GM18520 (cell line): ENCODE measurements at regions not wholly inside any gene's neighbourhood (a gene's known extent, or its start where the extent isn't known, plus 50 kb on each side); places are given as distances from the start of the nearest gene placed in this dataset.

ENCODE experiments used
- ATAC-seq: cut with Tn5 transposase; IDR thresholded peaks from one replicate; pipeline ENCODE4 v1.9.1; 2021; ENCODE audit not compliant: unreplicated experiment

DNA sequence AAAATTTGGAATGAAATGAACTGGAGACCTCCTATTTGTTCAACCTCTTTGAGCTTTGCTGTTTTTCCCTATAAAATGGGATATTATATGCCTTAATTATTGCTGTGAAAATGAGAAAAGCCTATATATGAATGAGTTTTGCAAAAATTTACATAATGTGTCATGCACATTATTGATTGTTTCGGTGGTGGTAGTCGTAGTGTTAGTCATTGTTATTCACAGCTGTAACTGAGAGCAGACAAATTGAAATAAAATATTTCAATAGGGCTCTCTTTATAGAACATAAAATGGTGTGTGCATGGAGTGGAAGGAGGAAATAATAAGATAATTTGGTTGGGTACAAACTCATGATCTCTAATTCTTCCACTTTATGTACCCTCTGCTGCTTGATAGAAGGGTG is 153.7 kb upstream of the GADL1 start:
- ATAC-seq, result no peak

DNA sequence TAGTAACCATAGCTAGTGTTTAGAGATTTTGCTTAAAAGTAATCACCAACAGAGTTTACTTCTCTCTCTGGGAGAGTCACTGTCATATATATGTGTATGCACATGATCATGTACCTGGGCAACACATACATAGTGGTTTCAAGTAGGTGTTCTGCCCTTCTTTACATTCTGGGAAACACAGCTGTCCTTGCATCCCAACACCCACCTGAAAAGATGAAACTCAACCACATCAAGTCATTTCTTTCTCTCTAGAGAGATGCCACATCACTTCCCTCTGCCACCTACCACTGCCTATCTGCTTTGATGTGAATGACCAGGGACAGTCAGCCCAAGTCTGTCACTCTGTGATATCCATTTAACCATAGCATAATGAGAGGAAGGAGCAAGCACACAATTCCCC is 155.8 kb upstream of the GADL1 start:
- ATAC-seq, result no peak

DNA sequence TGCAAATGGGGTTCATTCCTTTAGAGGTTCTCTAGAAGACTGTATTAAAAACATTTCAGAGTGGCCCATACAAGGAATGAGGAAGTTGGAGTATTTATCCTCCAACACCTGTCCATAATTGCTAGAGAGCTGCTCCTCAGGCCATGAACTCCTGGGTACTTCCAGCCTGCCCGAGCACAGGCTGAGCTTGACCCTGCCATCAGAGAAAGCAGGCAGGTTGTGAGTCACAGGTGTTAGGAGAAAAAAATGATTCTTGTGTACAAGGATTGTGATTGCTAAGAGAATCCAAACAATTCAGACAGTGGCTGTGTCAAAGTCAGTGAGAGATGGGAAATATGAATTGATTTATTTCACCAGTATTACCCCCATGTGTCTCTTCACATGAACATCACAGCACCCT is 156.8 kb upstream of the GADL1 start:
- no peak for ATAC-seq

DNA sequence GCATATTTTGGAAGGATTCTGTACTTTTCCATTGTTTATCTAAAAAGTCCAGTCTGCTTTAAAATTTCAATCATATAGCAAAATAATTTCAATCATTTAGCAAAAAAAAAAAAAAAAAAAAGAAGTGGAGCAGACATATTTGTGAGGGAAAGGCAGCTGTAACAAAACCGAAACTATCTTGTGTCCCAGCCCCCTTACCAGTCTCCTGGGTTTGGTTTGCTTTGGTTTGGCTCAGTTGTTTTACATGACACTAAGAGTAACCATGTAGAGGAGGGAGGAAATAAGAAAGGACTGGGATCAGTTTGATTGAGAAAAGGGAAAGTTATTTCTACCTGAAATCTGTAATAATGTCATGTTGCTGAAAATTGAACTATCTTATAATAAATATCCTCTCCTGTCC is 158.8 kb upstream of the GADL1 start:
- ATAC-seq, result no peak

DNA sequence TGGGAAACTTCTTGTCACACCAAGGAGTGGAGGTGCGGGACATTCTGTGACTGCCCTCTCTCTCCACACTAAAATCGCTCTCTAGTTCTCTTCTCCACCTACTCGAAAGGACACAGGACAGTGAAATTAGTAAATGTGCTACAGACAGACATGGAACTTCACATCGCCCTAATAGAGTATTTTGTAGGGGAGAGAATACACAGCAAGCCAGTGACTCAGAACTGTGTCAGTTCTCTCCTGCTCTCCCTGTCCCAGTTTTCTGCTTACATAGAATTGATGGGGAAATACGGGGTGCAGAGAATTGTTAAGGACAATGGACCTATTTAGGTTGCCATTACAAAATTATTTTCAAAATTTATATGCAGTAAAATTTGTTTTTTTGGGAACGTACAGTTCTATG is 159.6 kb upstream of the GADL1 start:
- ATAC-seq, result no peak

DNA sequence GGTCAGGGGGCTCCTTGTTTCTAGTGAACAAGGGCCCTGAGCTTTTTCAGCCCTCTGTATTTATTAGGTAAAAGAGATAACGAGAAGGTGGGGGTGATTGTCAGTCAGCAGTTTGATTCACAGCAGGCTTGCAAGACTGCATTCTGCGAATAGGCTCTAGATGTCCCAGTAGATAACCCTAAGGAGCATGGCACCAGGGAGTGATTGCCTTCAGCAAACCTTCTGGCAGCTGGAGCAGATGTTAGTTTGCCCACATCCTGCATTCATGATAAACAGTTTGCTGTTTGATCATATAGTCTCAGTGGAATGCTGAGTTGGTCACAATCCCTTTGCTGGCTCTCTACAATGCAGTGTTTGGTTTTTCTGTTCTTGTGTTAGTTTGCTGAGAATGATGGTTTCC is 161.3 kb upstream of the GADL1 start:
- ATAC-seq, result no peak

DNA sequence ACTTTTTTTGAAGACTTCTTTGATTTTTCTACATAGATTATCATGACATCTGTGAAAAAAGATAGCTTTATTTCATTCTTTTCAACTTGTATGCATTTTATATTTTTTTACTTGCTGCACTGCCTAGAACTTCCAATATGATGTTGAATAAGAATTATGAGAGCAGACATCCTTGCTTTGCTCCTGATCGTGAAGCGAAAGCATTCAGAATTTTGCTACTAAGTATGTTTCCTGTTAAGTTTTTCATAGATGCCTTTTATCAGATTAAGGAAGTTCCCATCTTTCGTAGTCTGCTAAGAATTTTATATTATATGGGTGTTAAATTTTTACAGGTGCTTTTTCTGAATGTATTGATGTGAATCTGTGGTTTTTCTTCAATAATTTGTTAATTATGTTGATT is 163.4 kb upstream of the GADL1 start:
- no peak for ATAC-seq

DNA sequence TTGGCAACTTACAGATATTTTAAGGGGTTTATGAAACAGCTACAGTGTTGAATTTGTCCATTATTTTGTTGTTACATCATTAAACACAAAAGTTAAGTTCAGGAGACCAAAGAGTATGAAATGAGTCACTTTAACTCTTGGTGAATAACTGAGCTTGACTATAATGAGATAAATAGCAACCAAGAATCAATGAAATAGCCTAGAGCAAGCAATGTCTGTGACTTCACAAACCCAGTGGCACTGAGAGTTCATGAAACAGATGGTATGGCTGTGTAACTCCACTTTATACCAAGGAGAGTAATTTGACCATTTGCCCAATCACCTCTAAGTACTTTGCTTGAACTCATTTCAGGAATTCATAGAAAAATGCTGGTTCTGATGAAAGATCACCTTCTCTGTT is 169.6 kb upstream of the GADL1 start:
- no peak for ATAC-seq

DNA sequence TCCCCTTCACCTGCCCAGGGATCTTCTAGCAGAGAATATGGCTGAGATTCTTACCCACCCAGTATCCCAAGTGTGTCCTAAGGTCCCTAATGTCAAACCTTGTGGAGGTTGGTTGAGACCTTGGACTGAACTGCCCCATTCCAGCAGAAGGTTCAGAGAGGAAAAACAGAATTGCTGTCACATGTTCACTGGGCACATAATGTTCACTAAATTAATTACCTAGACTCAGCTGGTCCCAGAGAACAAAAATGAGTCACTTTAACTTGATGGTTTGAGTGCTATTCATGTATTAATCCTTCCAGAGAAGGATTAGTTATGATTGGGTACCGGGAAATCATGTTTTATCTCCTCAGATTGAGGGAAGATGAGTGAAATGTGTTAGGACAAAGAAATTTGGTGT is 171.3 kb upstream of the GADL1 start:
- no peak for ATAC-seq

DNA sequence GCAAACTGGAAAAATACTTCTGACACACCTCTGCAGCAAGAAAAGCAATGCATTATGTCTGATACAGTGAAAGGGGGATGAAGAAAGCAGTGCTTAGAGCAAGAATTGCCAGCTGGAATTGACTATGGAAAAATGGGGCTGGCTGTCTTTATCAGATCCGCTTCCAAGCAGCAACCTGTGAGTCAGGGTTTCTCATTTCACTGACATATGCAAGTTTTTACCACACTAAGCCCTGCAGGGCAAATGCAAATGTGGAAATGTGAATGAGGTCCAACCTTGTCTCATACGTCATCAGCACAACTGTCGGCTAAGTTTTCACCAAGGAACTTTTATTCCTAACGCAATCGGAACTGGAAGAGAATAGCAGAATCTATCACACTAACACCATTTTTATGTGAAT is 172.5 kb upstream of the GADL1 start:
- no peak for ATAC-seq

DNA sequence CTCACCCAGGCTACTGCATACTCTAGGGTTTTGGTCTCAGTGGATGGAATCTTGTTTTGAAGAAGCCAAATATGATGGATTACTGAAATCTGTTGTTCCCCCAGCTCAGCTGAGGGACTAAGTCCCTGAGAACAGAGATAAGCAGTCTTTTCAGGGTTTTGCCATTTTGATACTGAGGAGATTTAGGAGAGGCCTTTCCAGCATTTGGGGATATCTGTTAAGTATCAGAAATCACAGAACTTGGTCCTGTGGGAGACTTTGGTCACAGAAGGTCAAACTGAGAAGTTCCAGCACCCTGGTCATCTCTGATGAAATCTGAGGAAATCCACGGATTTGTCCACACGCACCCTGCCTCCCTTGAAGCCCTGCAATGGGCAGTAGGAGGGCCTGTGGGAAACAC is 181.0 kb upstream of the GADL1 start:
- no peak for ATAC-seq

DNA sequence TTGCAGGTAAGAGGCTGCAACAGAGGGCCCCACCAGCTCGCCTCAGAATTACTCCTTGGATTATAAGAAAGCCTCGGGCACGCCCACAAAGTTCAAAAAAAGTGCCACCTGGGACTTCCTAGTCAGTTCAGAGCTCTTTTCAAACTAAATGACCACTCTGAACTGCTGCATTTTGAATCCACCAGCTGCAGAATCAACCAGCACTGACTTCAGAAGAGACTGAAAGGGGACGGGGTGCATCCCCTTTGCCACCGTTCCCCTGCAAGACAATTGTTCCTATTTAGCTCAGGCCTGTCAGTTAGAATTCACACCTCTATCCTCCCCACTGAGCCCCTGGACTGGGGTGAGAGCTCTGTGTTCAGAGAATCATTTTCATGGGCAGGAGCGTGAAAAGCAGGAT is 181.4 kb upstream of the GADL1 start:
- ATAC-seq, result no peak

DNA sequence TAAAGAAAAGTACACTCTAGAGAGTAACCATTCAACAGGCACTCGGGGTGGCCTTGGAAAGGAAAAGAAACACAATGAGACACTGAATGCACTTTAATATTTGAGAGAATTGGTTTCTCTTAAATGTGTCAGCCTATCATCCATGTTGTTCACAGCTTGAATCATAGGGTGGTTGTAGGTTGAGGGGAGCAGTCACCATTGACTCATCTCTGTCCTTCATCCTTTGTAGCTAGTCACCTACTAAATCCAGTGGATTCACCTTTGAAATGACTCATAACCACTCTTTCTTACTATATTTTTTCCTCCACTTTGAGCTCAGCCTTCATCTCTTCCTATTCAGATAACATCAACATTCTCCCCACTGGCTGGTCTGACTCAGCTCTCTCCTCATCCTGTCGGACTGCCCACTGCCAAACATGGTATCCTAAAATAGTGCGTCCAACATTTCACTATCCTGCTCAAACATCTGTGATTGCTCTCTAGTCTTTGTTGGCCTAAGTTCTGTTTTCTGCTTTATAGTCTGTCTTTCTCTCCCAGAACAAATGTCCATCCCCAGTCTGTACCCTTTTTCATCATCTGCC is 182.7 kb upstream of the GADL1 start:
- ATAC-seq, result no peak

DNA sequence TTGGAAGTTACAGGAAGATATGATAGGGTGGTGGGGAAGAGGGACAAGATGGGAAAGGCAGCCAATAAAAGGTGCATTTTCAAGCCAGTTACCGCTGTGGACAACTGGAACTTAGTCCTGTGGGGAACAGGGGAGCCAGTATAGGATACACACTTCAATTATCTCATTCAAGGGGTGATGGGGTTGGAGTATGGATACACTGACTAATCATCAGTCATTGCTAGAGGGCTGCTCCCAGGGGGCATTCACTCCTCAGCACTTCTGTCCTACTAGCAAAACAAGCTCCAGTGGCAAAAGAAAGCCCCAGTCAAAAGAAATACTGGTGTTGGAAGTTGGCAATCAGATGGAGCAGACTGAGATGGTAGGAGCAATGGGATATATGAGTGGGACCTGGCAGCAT is 183.4 kb upstream of the GADL1 start:
- ATAC-seq, result no peak

DNA sequence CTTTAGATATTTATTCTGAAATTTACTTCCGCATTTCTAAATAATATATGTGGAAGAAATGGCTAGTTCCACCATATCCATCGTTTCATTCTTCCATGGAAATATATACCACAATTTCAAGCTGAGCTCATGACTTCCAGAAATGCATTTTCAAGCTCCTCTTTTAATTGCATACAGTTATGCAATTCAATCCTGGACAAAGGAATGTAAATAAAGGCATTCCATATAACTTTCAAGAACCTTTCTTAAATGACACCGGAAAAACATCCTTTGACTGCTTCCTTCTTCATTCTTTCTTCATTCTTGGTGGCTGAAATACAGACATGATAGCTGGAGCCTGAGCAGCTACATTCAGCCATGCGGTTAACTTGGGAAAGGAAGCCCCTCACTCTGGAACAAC is 185.2 kb upstream of the GADL1 start:
- ATAC-seq, result no peak

DNA sequence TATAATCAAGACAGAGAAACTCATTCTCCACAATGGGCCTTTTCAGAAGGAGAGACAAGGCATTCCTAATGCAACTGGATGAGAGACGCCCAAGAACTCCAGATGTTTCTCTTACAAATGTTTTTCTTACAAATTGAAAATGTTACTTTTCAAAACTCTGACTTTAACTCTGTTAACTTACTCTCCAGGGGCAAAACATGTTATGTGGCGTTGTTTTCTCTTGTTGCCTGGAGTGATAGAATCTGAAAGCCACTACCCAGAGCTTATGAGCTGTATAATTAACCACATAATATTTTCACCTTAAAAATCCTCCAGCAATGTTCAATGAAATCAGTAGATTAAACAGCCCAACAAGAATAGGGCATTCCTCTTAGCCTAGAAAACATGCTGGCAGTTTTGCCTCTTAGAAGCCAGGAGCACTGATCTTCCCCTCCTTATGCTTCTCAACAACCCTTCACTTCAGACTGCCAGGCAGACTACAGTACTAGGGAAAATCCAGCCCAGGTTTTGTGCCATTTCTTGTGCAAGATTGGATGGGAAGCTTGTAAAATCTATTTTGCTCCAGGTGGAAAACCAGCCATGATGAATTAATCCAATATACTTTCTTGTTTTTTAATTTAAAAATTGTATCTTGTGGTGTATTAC is 186.7 kb upstream of the GADL1 start:
- no peak for ATAC-seq

DNA sequence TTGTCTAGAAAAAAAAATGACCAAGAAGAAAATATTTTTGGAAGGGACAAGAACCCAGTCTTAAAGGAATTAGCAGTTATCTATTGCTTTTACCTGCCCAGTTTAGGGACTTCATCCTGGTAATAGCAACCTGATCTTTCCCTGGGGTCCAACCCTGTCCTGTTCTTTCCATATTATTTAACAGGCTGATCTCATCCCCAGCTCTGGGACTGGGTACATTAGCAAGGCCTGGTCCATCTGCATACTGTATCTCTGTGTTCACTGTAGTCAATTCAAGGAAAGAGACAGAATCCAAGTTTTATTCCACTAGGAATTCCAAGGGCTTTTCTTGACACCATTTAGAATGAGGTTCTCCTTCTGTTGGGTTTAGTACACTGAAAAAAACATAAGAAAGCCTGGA is 191.7 kb upstream of the GADL1 start:
- no peak for ATAC-seq

DNA sequence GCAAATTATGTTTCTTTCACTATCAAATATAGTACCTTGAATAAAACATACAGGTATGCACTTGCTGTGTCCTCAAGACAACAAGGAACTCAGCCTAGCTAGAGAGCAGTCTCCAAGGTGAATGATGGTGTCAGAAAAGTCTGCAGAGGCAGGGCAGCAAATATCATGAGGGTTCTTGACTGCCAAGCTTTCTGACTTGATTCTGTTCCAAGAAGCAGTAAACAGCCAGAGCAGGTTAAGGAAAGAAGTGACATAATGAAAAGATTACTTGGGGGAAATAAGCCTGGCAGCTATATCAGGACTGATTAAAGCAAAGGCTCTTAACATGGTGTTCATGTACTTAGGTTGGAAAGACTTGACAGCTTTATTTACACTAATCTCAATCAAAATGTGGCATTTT is 192.2 kb upstream of the GADL1 start:
- no peak for ATAC-seq

DNA sequence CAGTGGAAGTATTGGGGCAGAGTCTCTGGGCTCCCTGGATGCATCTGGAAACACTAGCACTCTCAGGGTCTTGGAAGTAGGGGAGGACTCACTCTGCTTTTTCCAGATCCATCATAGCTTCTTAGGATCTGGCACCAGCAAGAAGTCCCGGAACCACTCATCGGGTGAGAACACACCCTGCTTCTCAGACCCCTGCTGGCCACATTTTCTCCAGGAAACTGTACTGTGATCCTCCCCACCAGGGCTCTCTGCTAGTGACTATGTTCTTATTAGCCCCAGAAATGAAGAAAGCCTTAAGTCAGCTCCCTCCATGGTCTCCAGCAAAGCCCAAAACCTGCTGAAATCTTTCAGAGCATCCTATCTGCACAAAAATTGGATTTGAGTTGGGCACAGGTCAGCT is 197.3 kb upstream of the GADL1 start:
- ATAC-seq, result no peak

DNA sequence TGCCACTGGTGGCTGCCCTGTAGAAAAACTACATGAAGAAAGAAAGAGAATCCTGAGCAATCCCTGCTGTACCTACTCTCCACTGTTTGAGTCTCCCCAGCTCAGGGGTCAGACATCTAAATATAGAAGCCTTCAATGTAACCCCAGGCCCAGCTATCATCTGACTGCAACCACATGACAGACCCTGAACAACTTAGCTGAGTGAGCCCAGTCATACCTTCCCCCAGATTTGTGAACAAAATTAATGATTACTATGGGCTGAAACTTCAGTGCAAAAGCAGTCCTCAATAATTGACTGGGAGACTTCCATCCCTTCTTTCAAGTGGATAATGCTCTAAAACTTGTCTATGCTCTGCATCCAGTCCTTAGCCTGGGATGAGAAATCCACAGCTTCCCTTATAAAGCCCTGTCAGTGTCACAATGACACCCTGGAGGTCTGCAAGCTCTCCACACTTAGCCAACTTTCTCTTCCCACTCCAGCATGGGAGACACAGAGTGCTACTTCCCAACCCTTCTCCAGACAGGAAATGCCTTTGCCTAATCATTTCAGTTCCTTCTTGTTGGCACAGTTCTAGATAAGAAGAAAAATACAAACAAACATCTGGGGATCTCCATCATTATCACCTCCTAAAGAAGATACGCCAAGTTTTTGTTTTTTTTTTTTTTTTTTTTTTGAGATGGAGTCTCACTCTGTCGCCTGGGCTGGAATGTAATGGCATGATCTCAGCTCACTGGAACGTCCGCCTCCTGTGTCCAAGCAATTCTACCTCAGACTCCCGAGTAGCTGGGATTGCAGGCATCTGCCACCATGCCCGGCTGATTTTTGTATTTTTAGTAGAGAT is 198.5 kb upstream of the GADL1 start:
- ATAC-seq, result no peak

DNA sequence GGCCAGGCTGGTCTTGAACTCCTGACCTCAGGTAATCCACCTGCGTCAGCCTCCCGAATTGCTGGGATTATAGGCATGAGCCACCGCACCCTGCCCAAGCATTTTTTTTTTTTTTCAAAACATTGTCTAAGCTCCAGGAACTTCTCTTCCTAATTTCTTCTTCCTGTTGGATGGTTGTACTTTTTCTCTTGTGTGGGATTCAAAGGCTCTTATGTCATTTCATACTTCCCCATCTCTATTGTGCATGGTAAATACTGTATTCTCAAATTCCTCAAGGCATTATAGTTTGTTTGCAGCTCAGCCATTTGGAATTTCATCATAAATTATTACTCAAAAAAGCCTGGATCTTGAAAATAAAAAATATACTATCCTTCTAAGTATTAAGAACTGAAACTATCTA is 199.1 kb upstream of the GADL1 start:
- ATAC-seq, result no peak

DNA sequence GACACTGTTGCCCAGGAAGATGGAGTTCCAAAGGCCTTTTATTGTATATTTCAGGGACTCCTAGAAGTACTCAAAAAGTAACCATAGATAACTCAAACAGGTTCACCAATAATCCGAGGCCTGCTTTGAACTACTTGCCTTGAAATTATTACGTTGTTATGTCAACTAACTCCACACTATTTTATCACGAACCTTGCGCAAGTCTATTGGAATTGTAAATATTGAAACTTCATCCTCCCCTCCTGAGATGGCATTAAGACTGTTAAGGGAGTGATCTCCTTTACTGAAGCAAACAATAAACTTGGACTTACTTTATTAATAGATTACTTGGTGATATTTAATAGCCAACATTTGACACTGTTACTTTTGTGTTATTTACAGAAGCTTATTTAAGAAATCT is 199.6 kb upstream of the GADL1 start:
- no peak for ATAC-seq

DNA sequence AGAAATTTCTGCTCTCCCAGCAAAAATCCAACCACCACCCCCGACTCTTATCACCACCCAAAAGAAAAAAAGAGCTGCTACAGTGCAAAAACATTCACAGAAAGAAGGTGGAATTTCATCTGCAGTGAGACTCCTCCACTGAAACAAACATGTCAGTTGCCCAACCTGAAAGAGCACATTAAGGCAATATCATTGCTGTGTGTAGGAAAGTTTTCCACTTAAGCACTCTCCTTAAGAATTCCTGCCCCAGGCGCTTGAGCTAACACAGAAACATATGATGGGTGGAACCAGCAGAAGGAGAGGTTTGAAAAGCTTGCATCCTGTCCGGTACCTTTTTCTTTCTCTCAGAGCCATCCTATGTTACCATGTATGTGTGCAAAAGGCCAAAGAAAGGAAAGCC is 200.8 kb upstream of the GADL1 start:
- no peak for ATAC-seq
